ENCODE measurements at regions not wholly inside any gene's neighbourhood (a gene's known extent, or its start where the extent isn't known, plus 50 kb on each side); places are given as distances from the start of the nearest gene placed in this dataset.

DNA sequence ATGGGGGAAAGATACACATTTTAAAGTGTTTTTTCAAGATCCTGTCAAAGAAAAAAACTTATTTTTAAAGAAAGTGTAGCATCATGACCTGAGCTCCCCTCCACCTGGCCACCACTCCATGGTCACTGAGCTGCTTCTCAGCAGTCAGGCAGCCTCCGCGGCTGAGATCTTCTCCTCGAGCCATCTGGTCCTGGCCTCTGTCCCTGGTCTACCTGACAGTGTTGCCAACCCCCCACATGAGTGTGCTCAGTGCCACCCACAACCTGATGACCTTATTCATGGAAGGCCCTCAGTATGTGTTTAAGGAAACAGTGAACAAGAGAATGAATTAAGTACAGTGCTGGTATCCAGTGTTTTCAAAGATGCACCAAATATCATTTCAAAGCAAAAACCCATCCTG is 694.5 kb upstream of the NRP1 start:
- TF ChIP-seq, protein P1, sequence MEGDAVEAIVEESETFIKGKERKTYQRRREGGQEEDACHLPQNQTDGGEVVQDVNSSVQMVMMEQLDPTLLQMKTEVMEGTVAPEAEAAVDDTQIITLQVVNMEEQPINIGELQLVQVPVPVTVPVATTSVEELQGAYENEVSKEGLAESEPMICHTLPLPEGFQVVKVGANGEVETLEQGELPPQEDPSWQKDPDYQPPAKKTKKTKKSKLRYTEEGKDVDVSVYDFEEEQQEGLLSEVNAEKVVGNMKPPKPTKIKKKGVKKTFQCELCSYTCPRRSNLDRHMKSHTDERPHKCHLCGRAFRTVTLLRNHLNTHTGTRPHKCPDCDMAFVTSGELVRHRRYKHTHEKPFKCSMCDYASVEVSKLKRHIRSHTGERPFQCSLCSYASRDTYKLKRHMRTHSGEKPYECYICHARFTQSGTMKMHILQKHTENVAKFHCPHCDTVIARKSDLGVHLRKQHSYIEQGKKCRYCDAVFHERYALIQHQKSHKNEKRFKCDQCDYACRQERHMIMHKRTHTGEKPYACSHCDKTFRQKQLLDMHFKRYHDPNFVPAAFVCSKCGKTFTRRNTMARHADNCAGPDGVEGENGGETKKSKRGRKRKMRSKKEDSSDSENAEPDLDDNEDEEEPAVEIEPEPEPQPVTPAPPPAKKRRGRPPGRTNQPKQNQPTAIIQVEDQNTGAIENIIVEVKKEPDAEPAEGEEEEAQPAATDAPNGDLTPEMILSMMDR (IDR thresholded peaks at IDR 0.05) = no peak
- no peak for TF ChIP-seq POLR2A (IDR thresholded peaks at IDR 0.05)

Measured in uterus (tissue), 2 donors.